Vagina (tissue), 2 donors: ENCODE measurements at regions not wholly inside any gene's neighbourhood (a gene's known extent, or its start where the extent isn't known, plus 50 kb on each side); places are given as distances from the start of the nearest gene placed in this dataset.

Source experiments
- CTCF ChIP-seq, 3 experiments: fragments of 450-650 bp in 2 of 3; fragments of 200-600 bp in 1 of 3; sonication (generic) in 1 of 3; IDR thresholded peaks; one replicate each; pipeline ENCODE4 v1.5.1; 2017 to 2019; ENCODE audit warnings: antibody characterized with exemption in 3 of 3, mild to moderate bottlenecking in 2 of 3, moderate library complexity in 2 of 3
- POLR2A ChIP-seq, 2 donors: fragments of 450-650 bp; IDR thresholded peaks; one replicate each; pipeline ENCODE4 v1.6.1; 2017; ENCODE audit warnings: antibody characterized with exemption in 2 of 2, mild to moderate bottlenecking in 2 of 2, moderate library complexity in 2 of 2

GRCh38 chr5:92874790-92875189 is 706.2 kb downstream of the NR2F1-AS1 start:
- no peak for TF ChIP-seq CTCF (IDR thresholded peaks at IDR 0.05)
- no peak for TF ChIP-seq POLR2A (IDR thresholded peaks at IDR 0.05)
